ENCODE measurements at regions not wholly inside any gene's neighbourhood (a gene's known extent, or its start where the extent isn't known, plus 50 kb on each side); places are given as distances from the start of the nearest gene placed in this dataset.

DNA sequence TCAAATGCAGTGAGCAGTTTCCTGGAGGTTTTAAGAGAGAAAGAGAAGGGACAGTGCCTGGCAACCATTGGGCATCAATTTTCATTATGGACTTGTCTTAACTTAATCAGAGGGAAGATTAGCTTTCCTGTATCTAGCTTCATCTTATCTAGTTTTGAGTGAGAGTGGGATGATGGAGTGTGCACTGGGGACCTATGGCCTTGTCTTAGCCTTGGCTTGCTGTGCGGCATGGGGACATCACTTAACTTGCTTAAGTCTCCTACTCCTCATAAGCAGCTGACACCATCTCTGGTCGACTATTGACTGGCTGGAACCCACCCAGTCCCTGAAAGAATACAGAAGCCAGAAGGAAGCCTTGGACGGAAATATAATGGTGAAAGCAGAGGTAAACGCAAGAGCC lies 344.0 kb downstream of the SOX11 start (continued):
- TF ChIP-seq, protein P1, sequence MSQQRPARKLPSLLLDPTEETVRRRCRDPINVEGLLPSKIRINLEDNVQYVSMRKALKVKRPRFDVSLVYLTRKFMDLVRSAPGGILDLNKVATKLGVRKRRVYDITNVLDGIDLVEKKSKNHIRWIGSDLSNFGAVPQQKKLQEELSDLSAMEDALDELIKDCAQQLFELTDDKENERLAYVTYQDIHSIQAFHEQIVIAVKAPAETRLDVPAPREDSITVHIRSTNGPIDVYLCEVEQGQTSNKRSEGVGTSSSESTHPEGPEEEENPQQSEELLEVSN (IDR thresholded peaks at IDR 0.05) = no peak
- TF ChIP-seq SAP30 (IDR thresholded peaks at IDR 0.05; ENCODE audit: insufficient read depth, insufficient replicate concordance, low read length) (no peak), TEAD4 (IDR thresholded peaks at IDR 0.05; ENCODE audit: low read depth, low read length) (no peak), YY1 (IDR thresholded peaks at IDR 0.05; ENCODE audit: low read depth, low read length) (no peak), CHD2 (IDR thresholded peaks at IDR 0.05; ENCODE audit: low read length) (no peak), SRF (IDR thresholded peaks at IDR 0.05; ENCODE audit: low read depth, low read length) (no peak), ASH2L (IDR thresholded peaks at IDR 0.05; ENCODE audit: low read length) (no peak), NRF1 (IDR thresholded peaks at IDR 0.05; ENCODE audit: low read depth, low read length) (no peak)

Data from H1 (cell line).